ENCODE measurements at regions not wholly inside any gene's neighbourhood (a gene's known extent, or its start where the extent isn't known, plus 50 kb on each side); places are given as distances from the start of the nearest gene placed in this dataset.

- TF ChIP-seq CTCF (IDR thresholded peaks at IDR 0.05; ENCODE audit: partially characterized antibody, unreplicated experiment), result no peak
- Mint-ChIP-seq H3K4me3 (ENCODE audit: unreplicated experiment) (no peak overlapping the region), H3K9me3 (ENCODE audit: unreplicated experiment) (peaks cover 1% of the 10 kb centered on the region), H3K36me3 (ENCODE audit: unreplicated experiment) (peaks cover 8% of the 10 kb centered on the region), H3K27ac (ENCODE audit: unreplicated experiment) (no peak overlapping the region), H3K27me3 (ENCODE audit: unreplicated experiment) (no peaks in the 10 kb centered on the region), H3K4me1 (ENCODE audit: low read depth, unreplicated experiment) (no peaks in the 10 kb centered on the region)
- DNase-seq, result no peak
Measured at GRCh38 chr10:129179972-129180678, 286.9 kb upstream of the MGMT start.

GRCh38 chr10:129184196-129184595 is 282.8 kb upstream of the MGMT start:
- H3K36me3 Mint-ChIP-seq (ENCODE audit: unreplicated experiment), result peaks cover 14% of the 10 kb centered on the region
- H3K27me3 Mint-ChIP-seq (ENCODE audit: unreplicated experiment), result no peaks in the 10 kb centered on the region

GRCh38 chr10:129187331-129187730 is 279.7 kb upstream of the MGMT start:
- H3K4me1 Mint-ChIP-seq (ENCODE audit: low read depth, unreplicated experiment), result peaks cover 1% of the 10 kb centered on the region
- TF ChIP-seq CTCF (IDR thresholded peaks at IDR 0.05; ENCODE audit: partially characterized antibody, unreplicated experiment), result no peak
- no peaks in the 10 kb centered on the region for H3K27me3 Mint-ChIP-seq (ENCODE audit: unreplicated experiment)
- no peak overlapping the region for H3K27ac Mint-ChIP-seq (ENCODE audit: unreplicated experiment)
- H3K36me3 Mint-ChIP-seq (ENCODE audit: unreplicated experiment), result peaks cover 14% of the 10 kb centered on the region
- no peak overlapping the region for H3K4me3 Mint-ChIP-seq (ENCODE audit: unreplicated experiment)
- no peaks in the 10 kb centered on the region for H3K9me3 Mint-ChIP-seq (ENCODE audit: unreplicated experiment)
- no peak for DNase-seq

More at GRCh38 chr10:129184196-129184595, 282.8 kb upstream of the MGMT start:
- H3K4me1 Mint-ChIP-seq (ENCODE audit: low read depth, unreplicated experiment), result no peaks in the 10 kb centered on the region
- peaks cover 1% of the 10 kb centered on the region for H3K9me3 Mint-ChIP-seq (ENCODE audit: unreplicated experiment)
- no peak for TF ChIP-seq CTCF (IDR thresholded peaks at IDR 0.05; ENCODE audit: partially characterized antibody, unreplicated experiment)
- no peak overlapping the region for H3K4me3 Mint-ChIP-seq (ENCODE audit: unreplicated experiment)
- DNase-seq, result no peak
- no peak overlapping the region for H3K27ac Mint-ChIP-seq (ENCODE audit: unreplicated experiment)

- Mint-ChIP-seq H3K27ac (ENCODE audit: unreplicated experiment) (no peak overlapping the region), H3K9me3 (ENCODE audit: unreplicated experiment) (peaks cover 2% of the 10 kb centered on the region), H3K27me3 (ENCODE audit: unreplicated experiment) (peaks cover 3% of the 10 kb centered on the region), H3K36me3 (ENCODE audit: unreplicated experiment) (peaks cover 5% of the 10 kb centered on the region), H3K4me3 (ENCODE audit: unreplicated experiment) (no peak overlapping the region), H3K4me1 (ENCODE audit: low read depth, unreplicated experiment) (peaks cover 1% of the 10 kb centered on the region)
- no peak for TF ChIP-seq CTCF (IDR thresholded peaks at IDR 0.05; ENCODE audit: partially characterized antibody, unreplicated experiment)
- DNase-seq, result no peak
Measured at GRCh38 chr10:129191797-129192196, 275.2 kb upstream of the MGMT start.

- no peak for TF ChIP-seq CTCF (IDR thresholded peaks at IDR 0.05; ENCODE audit: partially characterized antibody, unreplicated experiment)
- DNase-seq, result no peak
- Mint-ChIP-seq H3K36me3 (ENCODE audit: unreplicated experiment) (peaks cover 5% of the 10 kb centered on the region), H3K27ac (ENCODE audit: unreplicated experiment) (no peak overlapping the region), H3K9me3 (ENCODE audit: unreplicated experiment) (peaks cover 2% of the 10 kb centered on the region), H3K27me3 (ENCODE audit: unreplicated experiment) (peaks cover 3% of the 10 kb centered on the region), H3K4me1 (ENCODE audit: low read depth, unreplicated experiment) (peaks cover 1% of the 10 kb centered on the region), H3K4me3 (ENCODE audit: unreplicated experiment) (no peak overlapping the region)
Measured at GRCh38 chr10:129192344-129193128, 274.5 kb upstream of the MGMT start.
